ENCODE measurements at regions not wholly inside any gene's neighbourhood (a gene's known extent, or its start where the extent isn't known, plus 50 kb on each side); places are given as distances from the start of the nearest gene placed in this dataset.

DNA sequence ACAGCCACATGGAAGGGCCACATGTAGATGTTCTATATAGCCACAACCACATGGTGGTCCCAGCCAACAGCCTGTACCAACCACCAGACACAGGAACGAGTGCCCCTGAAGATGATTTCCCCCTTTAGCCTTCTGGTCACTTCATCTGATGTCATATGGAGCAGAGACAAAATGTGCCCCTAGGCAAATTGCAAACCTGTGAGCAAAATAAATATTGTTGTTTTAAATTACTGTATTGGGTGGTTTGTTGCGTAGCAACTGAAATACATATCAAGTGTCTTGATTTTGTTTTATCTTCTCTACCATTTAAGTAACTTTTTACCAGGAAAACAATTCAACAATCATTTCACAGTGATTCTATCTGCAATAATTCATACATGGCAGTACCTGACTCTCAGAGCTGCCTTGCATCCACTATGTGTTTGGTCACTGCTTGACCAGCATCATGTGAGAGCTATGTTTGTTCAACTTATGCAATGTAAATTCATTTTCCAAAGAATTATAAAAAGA is 142.5 kb upstream of the VLDLR start:
- TF ChIP-seq, protein P1, sequence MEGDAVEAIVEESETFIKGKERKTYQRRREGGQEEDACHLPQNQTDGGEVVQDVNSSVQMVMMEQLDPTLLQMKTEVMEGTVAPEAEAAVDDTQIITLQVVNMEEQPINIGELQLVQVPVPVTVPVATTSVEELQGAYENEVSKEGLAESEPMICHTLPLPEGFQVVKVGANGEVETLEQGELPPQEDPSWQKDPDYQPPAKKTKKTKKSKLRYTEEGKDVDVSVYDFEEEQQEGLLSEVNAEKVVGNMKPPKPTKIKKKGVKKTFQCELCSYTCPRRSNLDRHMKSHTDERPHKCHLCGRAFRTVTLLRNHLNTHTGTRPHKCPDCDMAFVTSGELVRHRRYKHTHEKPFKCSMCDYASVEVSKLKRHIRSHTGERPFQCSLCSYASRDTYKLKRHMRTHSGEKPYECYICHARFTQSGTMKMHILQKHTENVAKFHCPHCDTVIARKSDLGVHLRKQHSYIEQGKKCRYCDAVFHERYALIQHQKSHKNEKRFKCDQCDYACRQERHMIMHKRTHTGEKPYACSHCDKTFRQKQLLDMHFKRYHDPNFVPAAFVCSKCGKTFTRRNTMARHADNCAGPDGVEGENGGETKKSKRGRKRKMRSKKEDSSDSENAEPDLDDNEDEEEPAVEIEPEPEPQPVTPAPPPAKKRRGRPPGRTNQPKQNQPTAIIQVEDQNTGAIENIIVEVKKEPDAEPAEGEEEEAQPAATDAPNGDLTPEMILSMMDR (IDR thresholded peaks at IDR 0.05): no peak
- TF ChIP-seq POLR2AphosphoS5 (IDR thresholded peaks at IDR 0.05) (no peak), EP300 (IDR thresholded peaks at IDR 0.05; ENCODE audit: low read depth) (no peak), POLR2A (IDR thresholded peaks at IDR 0.05) (no peak)
- intact Hi-C loops (cut with DNase I; ENCODE audit: low total_unique reads) (no loop called here), in situ Hi-C loops (cut with MboI; ENCODE audit: low pct_ligation_motif_present in 1 of 4, low pct_unique_long_range_greater_than_20kb in 1 of 4, low sequenced_read_pairs in 3 of 4) (no loop called here)
- Histone ChIP-seq H3K9me3 (no peaks in the 10 kb centered on the region), H3K27me3 (no peaks in the 10 kb centered on the region), H3K4me1 (no peaks in the 10 kb centered on the region), H3K27ac (no peak overlapping the region), H3K4me3 (no peak overlapping the region), H3K36me3 (no peaks in the 10 kb centered on the region)
- WGBS, 2 donors (ENCODE audit: low coverage in 1 of 2): 92% methylated on average over 1 to 2 of the region's 2 CpGs
- no peak for DNase-seq

DNA sequence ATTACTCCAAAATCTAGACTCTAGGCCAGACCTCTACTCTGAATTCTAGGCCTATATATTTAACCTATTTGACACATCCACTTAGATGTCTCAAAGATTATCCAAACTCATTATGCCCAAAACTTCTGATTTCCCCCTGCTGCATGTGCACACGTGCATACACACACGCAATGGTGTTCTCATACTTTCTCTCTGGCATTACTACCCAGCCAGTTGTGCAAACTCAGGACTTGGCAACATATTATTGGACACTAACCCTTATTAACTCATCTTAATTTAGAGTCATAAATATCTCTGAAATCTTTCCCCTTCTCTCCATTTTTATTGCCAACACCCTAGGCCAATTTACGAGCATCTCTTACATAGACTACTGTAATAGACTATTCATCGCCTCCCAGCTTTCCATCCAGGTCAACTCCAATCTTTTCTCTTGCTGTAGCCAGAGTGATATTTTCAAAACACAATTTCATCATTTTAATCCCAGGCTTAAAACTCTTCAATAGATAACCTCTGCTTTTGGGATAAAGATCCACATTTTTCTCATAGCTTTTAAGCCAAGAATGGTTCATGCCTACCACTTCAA is 141.2 kb upstream of the VLDLR start:
- H3K4me3 ChIP-seq: no peak overlapping the region
- no peak overlapping the region for H3K27ac ChIP-seq
- H3K4me1 ChIP-seq: no peaks in the 10 kb centered on the region
- no peaks in the 10 kb centered on the region for H3K27me3 ChIP-seq
- DNase-seq: no peak
- intact Hi-C loops (cut with DNase I; ENCODE audit: low total_unique reads) (no loop called here), in situ Hi-C loops (cut with MboI; ENCODE audit: low pct_ligation_motif_present in 1 of 4, low pct_unique_long_range_greater_than_20kb in 1 of 4, low sequenced_read_pairs in 3 of 4) (no loop called here)
- H3K9me3 ChIP-seq: no peaks in the 10 kb centered on the region
- H3K36me3 ChIP-seq: no peaks in the 10 kb centered on the region
- WGBS, 2 donors (ENCODE audit: low coverage in 1 of 2): 90 to 92% methylated on average over 4 of the region's 4 CpGs
- TF ChIP-seq POLR2A (IDR thresholded peaks at IDR 0.05) (no peak), EP300 (IDR thresholded peaks at IDR 0.05; ENCODE audit: low read depth) (no peak), POLR2AphosphoS5 (IDR thresholded peaks at IDR 0.05) (no peak)
- TF ChIP-seq, protein P1 (IDR thresholded peaks at IDR 0.05): no peak

- H3K9me3 ChIP-seq: no peaks in the 10 kb centered on the region
- no peak overlapping the region for H3K27ac ChIP-seq
- 61 to 85% methylated on average over 3 of the region's 3 CpGs for WGBS, 2 donors (ENCODE audit: low coverage in 1 of 2)
Measured at GRCh38 chr9:2481216-2481615, 140.4 kb upstream of the VLDLR start.

GRCh38 chr9:2486988-2487387 is 134.6 kb upstream of the VLDLR start:
- in situ Hi-C loops (cut with MboI; ENCODE audit: low pct_ligation_motif_present in 1 of 4, low pct_unique_long_range_greater_than_20kb in 1 of 4, low sequenced_read_pairs in 3 of 4): no loop called here
- H3K27ac ChIP-seq: no peak overlapping the region
- H3K27me3 ChIP-seq: no peaks in the 10 kb centered on the region
- TF ChIP-seq EP300 (IDR thresholded peaks at IDR 0.05; ENCODE audit: low read depth) (no peak), POLR2AphosphoS5 (IDR thresholded peaks at IDR 0.05) (no peak), POLR2A (IDR thresholded peaks at IDR 0.05) (no peak)
- TF ChIP-seq, protein P1 (IDR thresholded peaks at IDR 0.05): no peak
- no peak overlapping the region for H3K4me3 ChIP-seq
- intact Hi-C loops (cut with DNase I; ENCODE audit: low total_unique reads): no loop called here
- DNase-seq: no peak
- no peaks in the 10 kb centered on the region for H3K4me1 ChIP-seq
- H3K9me3 ChIP-seq: no peaks in the 10 kb centered on the region
- H3K36me3 ChIP-seq: no peaks in the 10 kb centered on the region

More at GRCh38 chr9:2481216-2481615, 140.4 kb upstream of the VLDLR start:
- Histone ChIP-seq H3K4me1 (no peaks in the 10 kb centered on the region), H3K27me3 (no peaks in the 10 kb centered on the region), H3K36me3 (no peaks in the 10 kb centered on the region), H3K4me3 (no peak overlapping the region)
- DNase-seq: no peak
- TF ChIP-seq POLR2A (IDR thresholded peaks at IDR 0.05) (no peak), EP300 (IDR thresholded peaks at IDR 0.05; ENCODE audit: low read depth) (no peak), POLR2AphosphoS5 (IDR thresholded peaks at IDR 0.05) (no peak)
- TF ChIP-seq, protein P1 (IDR thresholded peaks at IDR 0.05): no peak
- intact Hi-C loops (cut with DNase I; ENCODE audit: low total_unique reads): no loop called here
- in situ Hi-C loops (cut with MboI; ENCODE audit: low pct_ligation_motif_present in 1 of 4, low pct_unique_long_range_greater_than_20kb in 1 of 4, low sequenced_read_pairs in 3 of 4): no loop called here

Measured in transverse colon (tissue), 4 donors.